KMS-11 (cell line): ENCODE measurements at regions not wholly inside any gene's neighbourhood (a gene's known extent, or its start where the extent isn't known, plus 50 kb on each side); places are given as distances from the start of the nearest gene placed in this dataset.

ENCODE experiments used
- H2AFZ ChIP-seq: fragments of 200-600 bp; sonication (generic); 2 replicates; pipeline ENCODE4 v1.6.1; 2016; ENCODE audit warnings: antibody characterized with exemption, mixed run types, low read depth
- H3K27ac ChIP-seq: fragments of 200-600 bp; sonication (generic); 2 replicates; pipeline ENCODE4 v1.6.1; 2016; ENCODE audit warnings: mild to moderate bottlenecking, mixed run types
- H3K27me3 ChIP-seq: fragments of 200-600 bp; sonication (generic); 2 replicates; pipeline ENCODE4 v1.6.1; 2017; ENCODE audit warnings: mild to moderate bottlenecking, low read depth, mixed run types, moderate library complexity; ENCODE audit not compliant: insufficient read depth
- H3K36me3 ChIP-seq: fragments of 200-600 bp; sonication (generic); 2 replicates; pipeline ENCODE4 v1.6.1; 2017; ENCODE audit warnings: mild to moderate bottlenecking, mixed run types; ENCODE audit not compliant: insufficient read depth
- H3K4me1 ChIP-seq: fragments of 200-600 bp; sonication (generic); 2 replicates; pipeline ENCODE4 v1.6.1; 2016; ENCODE audit warnings: mild to moderate bottlenecking, low read depth, mixed run types; ENCODE audit not compliant: poor library complexity, severe bottlenecking
- H3K4me2 ChIP-seq: fragments of 200-600 bp; sonication (generic); 2 replicates; pipeline ENCODE4 v1.7.0; 2016; ENCODE audit warnings: mild to moderate bottlenecking, mixed run types
- H3K4me3 ChIP-seq: fragments of 200-600 bp; sonication (generic); IDR thresholded peaks from 2 replicates; pipeline ENCODE4 v1.6.1; 2017; ENCODE audit warnings: low read depth, low read length, mixed read lengths; ENCODE audit not compliant: insufficient read depth
- H3K79me2 ChIP-seq: fragments of 200-600 bp; sonication (generic); 2 replicates; pipeline ENCODE4 v1.6.1; 2016; ENCODE audit warnings: low read depth, mixed run types; ENCODE audit not compliant: insufficient read depth
- H3K9ac ChIP-seq: fragments of 200-600 bp; sonication (generic); 2 replicates; pipeline ENCODE4 v1.6.1; 2016; ENCODE audit warnings: mild to moderate bottlenecking, mixed run types
- H4K20me1 ChIP-seq: fragments of 200-600 bp; sonication (generic); 2 replicates; pipeline ENCODE4 v1.6.1; 2016; ENCODE audit warnings: mild to moderate bottlenecking, mixed run types; ENCODE audit not compliant: insufficient read depth
- TF ChIP-seq, protein P1 (sequence below): fragments of 200-600 bp; sonication (generic); conservative IDR thresholded peaks from 2 replicates; pipeline ENCODE4 v1.6.1; 2017; ENCODE audit warnings: low read depth, mild to moderate bottlenecking, antibody characterized with exemption, low read length, moderate library complexity, mixed read lengths

DNA sequence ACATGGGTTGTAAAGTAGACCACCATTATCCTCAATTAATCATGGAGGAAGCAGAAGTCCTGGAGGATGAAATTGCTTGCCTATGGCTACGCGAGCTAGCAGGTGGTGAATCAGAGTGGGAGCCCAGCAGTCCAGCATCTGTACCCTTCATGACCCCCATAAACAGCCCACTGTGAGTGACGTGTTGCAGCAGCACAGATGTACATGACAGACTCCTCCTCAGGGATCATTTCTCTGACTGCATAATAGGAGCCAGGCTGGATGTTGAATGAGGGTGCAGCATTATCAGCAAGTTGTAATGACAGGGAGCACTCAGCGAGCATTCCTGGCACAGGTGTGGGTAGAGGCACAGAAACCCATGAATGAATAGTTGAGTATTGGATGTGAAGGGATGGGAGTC, 339.3 kb downstream of the MYCN start:
- Histone ChIP-seq H4K20me1 (no peaks in the 10 kb centered on the region), H3K79me2 (no peaks in the 10 kb centered on the region), H3K4me3 (no peak overlapping the region), H3K36me3 (no peaks in the 10 kb centered on the region), H3K27me3 (no peaks in the 10 kb centered on the region), H3K9ac (no peak overlapping the region), H3K27ac (no peak overlapping the region), H3K4me2 (no peak overlapping the region), H3K4me1 (peaks cover 72% of the 10 kb centered on the region), H2AFZ (no peak overlapping the region)
- TF ChIP-seq, protein P1, sequence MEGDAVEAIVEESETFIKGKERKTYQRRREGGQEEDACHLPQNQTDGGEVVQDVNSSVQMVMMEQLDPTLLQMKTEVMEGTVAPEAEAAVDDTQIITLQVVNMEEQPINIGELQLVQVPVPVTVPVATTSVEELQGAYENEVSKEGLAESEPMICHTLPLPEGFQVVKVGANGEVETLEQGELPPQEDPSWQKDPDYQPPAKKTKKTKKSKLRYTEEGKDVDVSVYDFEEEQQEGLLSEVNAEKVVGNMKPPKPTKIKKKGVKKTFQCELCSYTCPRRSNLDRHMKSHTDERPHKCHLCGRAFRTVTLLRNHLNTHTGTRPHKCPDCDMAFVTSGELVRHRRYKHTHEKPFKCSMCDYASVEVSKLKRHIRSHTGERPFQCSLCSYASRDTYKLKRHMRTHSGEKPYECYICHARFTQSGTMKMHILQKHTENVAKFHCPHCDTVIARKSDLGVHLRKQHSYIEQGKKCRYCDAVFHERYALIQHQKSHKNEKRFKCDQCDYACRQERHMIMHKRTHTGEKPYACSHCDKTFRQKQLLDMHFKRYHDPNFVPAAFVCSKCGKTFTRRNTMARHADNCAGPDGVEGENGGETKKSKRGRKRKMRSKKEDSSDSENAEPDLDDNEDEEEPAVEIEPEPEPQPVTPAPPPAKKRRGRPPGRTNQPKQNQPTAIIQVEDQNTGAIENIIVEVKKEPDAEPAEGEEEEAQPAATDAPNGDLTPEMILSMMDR, result no peak

DNA sequence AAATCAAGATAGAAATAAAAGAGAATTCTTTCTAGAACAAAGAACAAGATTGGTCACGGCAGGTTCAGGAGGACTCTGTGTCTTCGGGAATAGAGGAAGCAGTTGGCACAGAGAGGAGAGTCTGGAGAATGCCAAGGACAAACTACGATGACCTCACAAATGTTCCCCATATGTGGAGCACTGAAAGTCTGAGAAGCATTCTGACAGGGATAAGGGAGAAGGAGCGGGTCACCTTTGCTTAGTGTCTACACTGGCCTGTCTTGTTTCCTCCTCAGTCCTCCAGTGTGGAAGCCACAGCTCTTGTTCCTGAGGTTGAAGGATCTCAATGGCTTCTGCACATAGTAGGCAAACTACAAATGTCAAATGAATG, 338.8 kb downstream of the MYCN start:
- Histone ChIP-seq H4K20me1 (no peaks in the 10 kb centered on the region), H3K4me2 (no peak overlapping the region), H3K27me3 (no peaks in the 10 kb centered on the region), H3K36me3 (no peaks in the 10 kb centered on the region), H3K27ac (no peak overlapping the region), H3K4me3 (no peak overlapping the region), H3K9ac (no peak overlapping the region), H3K79me2 (no peaks in the 10 kb centered on the region), H3K4me1 (peaks cover 73% of the 10 kb centered on the region), H2AFZ (no peak overlapping the region)
- TF ChIP-seq, protein P1, result no peak

DNA sequence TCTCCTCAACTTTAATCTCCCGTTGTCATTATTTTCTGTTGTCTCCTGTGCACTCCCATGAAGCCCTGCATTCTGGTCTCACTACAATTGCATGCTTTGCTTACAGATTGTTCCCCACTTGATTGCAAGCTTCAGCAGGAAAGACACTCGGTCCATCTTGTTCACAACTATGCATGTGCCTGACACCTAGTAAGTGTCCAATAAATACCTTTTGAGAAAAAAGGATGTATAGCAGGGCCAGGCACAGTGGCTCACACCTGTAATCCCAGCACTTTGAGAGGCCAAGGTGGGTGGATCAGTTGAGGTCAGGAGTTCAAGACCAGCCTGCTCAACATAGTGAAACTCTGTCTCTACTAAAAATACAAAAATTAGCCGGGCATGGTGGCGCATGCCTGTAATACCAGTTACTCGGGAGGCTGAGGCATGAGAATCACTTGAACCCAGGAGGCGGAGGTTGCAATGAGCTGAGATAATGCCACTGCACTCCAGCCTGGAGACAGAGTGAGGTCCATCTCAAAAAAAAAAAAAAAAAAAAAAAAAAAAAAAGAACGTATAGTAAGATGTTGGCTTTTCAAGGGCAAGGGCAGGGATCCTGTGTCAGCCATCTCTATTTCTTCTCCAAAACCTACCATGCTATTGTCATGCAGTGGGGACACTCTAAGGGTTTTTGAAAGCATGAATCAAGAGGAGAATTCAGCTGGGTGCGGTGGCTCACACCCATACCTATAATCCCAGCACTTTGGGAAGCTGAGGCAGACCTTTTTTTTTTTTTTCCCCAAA, 338.3 kb downstream of the MYCN start:
- Histone ChIP-seq H3K36me3 (no peaks in the 10 kb centered on the region), H2AFZ (no peak overlapping the region), H3K27ac (no peak overlapping the region), H3K4me2 (no peak overlapping the region; the same call in 1 of the 2 replicates), H3K27me3 (no peaks in the 10 kb centered on the region), H4K20me1 (no peaks in the 10 kb centered on the region), H3K9ac (no peak overlapping the region), H3K4me3 (no peak overlapping the region), H3K4me1 (peaks cover 73% of the 10 kb centered on the region), H3K79me2 (no peaks in the 10 kb centered on the region)
- TF ChIP-seq, protein P1, result no peak

DNA sequence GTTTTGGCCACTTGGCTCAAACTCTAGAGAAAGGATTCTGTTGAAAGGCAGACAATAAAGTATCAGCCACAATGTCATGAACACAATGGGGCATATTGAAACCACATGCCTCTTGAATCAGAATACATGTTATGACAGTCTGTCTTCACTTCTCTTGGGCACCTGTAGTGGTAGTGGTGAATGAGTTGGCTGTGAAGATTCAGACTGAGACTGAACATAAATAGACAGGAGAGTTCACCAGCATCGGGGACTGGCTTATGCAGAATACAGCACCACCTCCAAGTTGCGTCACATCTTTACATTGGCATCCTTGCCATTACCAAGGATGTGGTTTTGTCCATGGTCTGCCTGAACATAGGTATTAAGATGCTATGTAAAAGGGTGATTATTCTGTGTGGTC, 336.8 kb downstream of the MYCN start:
- Histone ChIP-seq H3K27me3 (no peaks in the 10 kb centered on the region), H3K4me3 (no peak overlapping the region), H3K79me2 (no peaks in the 10 kb centered on the region), H4K20me1 (no peaks in the 10 kb centered on the region), H3K27ac (peak overlapping the region; percentile 1; the same call in 1 of the 2 replicates), H3K4me1 (peaks cover 66% of the 10 kb centered on the region), H3K4me2 (peak overlapping the region; percentile 1; the same call in 1 of the 2 replicates), H3K9ac (no peak overlapping the region), H2AFZ (no peak overlapping the region), H3K36me3 (no peaks in the 10 kb centered on the region)
- TF ChIP-seq, protein P1, result no peak
